HG03432 (cell line): ENCODE measurements at regions not wholly inside any gene's neighbourhood (a gene's known extent, or its start where the extent isn't known, plus 50 kb on each side); places are given as distances from the start of the nearest gene placed in this dataset.
"Not testable (repeated sequence)": the region's sequence is repeated elsewhere in the genome, so short reads cannot be mapped to it uniquely, and the experiment has no call there.

ENCODE experiments used
- ATAC-seq: cut with Tn5 transposase; IDR thresholded peaks from one replicate; pipeline ENCODE4 v1.9.1; 2021; ENCODE audit warnings: mild to moderate bottlenecking, moderate library complexity; ENCODE audit not compliant: unreplicated experiment

GRCh38 chr3:13139471-13140065, 66.3 kb upstream of the IQSEC1 start:
- no peak for ATAC-seq

GRCh38 chr3:13138833-13139145, 65.6 kb upstream of the IQSEC1 start:
- no peak for ATAC-seq

GRCh38 chr3:13137941-13138832, 65.0 kb upstream of the IQSEC1 start:
- ATAC-seq: no peak

- ATAC-seq: not testable (repeated sequence)
Measured at GRCh38 chr3:13136848-13137247, 63.6 kb upstream of the IQSEC1 start.

GRCh38 chr3:13136426-13136825, 63.2 kb upstream of the IQSEC1 start:
- no peak for ATAC-seq

- ATAC-seq: no peak
Measured at GRCh38 chr3:13135811-13136321, 62.6 kb upstream of the IQSEC1 start.

- no peak for ATAC-seq
Measured at GRCh38 chr3:13135251-13135810, 62.1 kb upstream of the IQSEC1 start.

- no peak for ATAC-seq
Measured at GRCh38 chr3:13134879-13135206, 61.6 kb upstream of the IQSEC1 start.

GRCh38 chr3:13134166-13134878, 61.1 kb upstream of the IQSEC1 start:
- no peak for ATAC-seq

- ATAC-seq: no peak
Measured at GRCh38 chr3:13133471-13133981, 60.3 kb upstream of the IQSEC1 start.

- ATAC-seq: no peak
Measured at GRCh38 chr3:13132731-13133410, 59.6 kb upstream of the IQSEC1 start.

- ATAC-seq: no peak
Measured at GRCh38 chr3:13132281-13132680, 59.1 kb upstream of the IQSEC1 start.

GRCh38 chr3:13130464-13131193, 57.4 kb upstream of the IQSEC1 start:
- ATAC-seq: no peak

GRCh38 chr3:13125092-13126015, 52.1 kb upstream of the IQSEC1 start:
- ATAC-seq: no peak

- ATAC-seq: no peak
Measured at GRCh38 chr3:13124631-13125030, 51.4 kb upstream of the IQSEC1 start.

- ATAC-seq: no peak
Measured at GRCh38 chr3:13123765-13124164, 50.5 kb upstream of the IQSEC1 start.

- no peak for ATAC-seq
Measured at GRCh38 chr3:13123013-13123654, 49.9 kb upstream of the IQSEC1 start.
